Endothelial cell of umbilical vein (primary cell): ENCODE measurements at regions not wholly inside any gene's neighbourhood (a gene's known extent, or its start where the extent isn't known, plus 50 kb on each side); places are given as distances from the start of the nearest gene placed in this dataset.

Experiments used
- BruUV-seq: library from RNA; stranded (reverse); fragments of 400-500 nt; replicated peaks from 2 replicates; lab custom pipeline; 2021; lab: Mats Ljungman, UMichigan
- CTCF ChIA-PET: fragments of 300-600, 350-600 bp; sonication (Branson Sonifier 250); formaldehyde crosslinking; loops from one replicate; lab custom pipeline; 2021; ENCODE audit warnings: antibody characterized with exemption, inconsistent platforms; lab: Charles Lee
- POLR2A ChIA-PET: fragments of 300-600, 350-600 bp; sonication (Branson Sonifier 250); formaldehyde crosslinking; loops from one replicate; lab custom pipeline; 2021; ENCODE audit warnings: antibody characterized with exemption, inconsistent platforms; lab: Charles Lee
- DNase-seq: peaks from one replicate; pipeline ENCODE4 v3.0.0-alpha.2; 2011; ENCODE audit warnings: low read depth, low spot score
- FAIRE-seq: peaks from 2 replicates; lab custom pipeline; 2011; peaks lifted over from hg19 to GRCh38; lab: Jason Lieb, UNC
- H2AFZ ChIP-seq: 2 replicates; pipeline ENCODE4 v1.6.0; 2012; ENCODE audit warnings: low read depth, low read length, control low read depth, inconsistent platforms
- H3K27ac ChIP-seq: 2 replicates; pipeline ENCODE4 v1.5.1; 2011; ENCODE audit warnings: low read depth, mild to moderate bottlenecking, control low read depth, low read length, moderate library complexity; ENCODE audit not compliant: insufficient read depth
- H3K27me3 ChIP-seq, 2 experiments: 2 replicates each; pipeline versions ENCODE4 v1.6.0 to v1.6.1; 2011; ENCODE audit warnings: low read length in 2 of 2, mixed read lengths in 1 of 2; ENCODE audit not compliant: control insufficient read depth in 2 of 2, insufficient read depth in 2 of 2
- H3K36me3 ChIP-seq, 2 experiments: 2 replicates in 1 of 2; 3 replicates in 1 of 2; pipeline ENCODE4 v1.5.1; 2011; ENCODE audit warnings: low read length in 2 of 2, mild to moderate bottlenecking in 1 of 2, moderate library complexity in 1 of 2; ENCODE audit not compliant: control insufficient read depth in 2 of 2, insufficient read depth in 2 of 2; ENCODE audit errors: extremely low read depth in 1 of 2
- H3K4me1 ChIP-seq: 3 replicates; pipeline ENCODE4 v1.5.1; 2011; ENCODE audit warnings: mild to moderate bottlenecking, low read length; ENCODE audit not compliant: control insufficient read depth, insufficient read depth; ENCODE audit errors: extremely low read depth
- H3K4me2 ChIP-seq: 2 replicates; pipeline ENCODE4 v1.6.1; 2011; ENCODE audit warnings: low read length, control low read depth, mixed read lengths; ENCODE audit not compliant: insufficient read depth
- H3K4me3 ChIP-seq, 3 experiments: fragments of 200-600 bp in 1 of 3; sonication (generic), shearing (Covaris generic) in 1 of 3; replicated peaks in 1 of 3; 2 replicates each; pipeline ENCODE4 v1.5.1; 2011 to 2016; ENCODE audit warnings: control low read depth in 3 of 3, low read length in 3 of 3, mild to moderate bottlenecking in 2 of 3, inconsistent platforms in 1 of 3, low read depth in 1 of 3, moderate library complexity in 1 of 3; ENCODE audit not compliant: insufficient read depth in 1 of 3
- H3K79me2 ChIP-seq: 2 replicates; pipeline ENCODE4 v1.6.0; 2012; ENCODE audit warnings: low read length, inconsistent platforms; ENCODE audit not compliant: control insufficient read depth, insufficient read depth
- H3K9ac ChIP-seq: replicated peaks from 2 replicates; pipeline ENCODE3; 2011; ENCODE audit warnings: low read length, control low read depth; ENCODE audit not compliant: insufficient read depth; ENCODE audit errors: extremely low read depth
- H3K9me1 ChIP-seq: replicated peaks from 3 replicates; pipeline ENCODE4 v1.6.0; 2011; ENCODE audit warnings: mild to moderate bottlenecking, low read length; ENCODE audit not compliant: control insufficient read depth, insufficient read depth; ENCODE audit errors: extremely low read depth
- H3K9me3 ChIP-seq: replicated peaks from 2 replicates; pipeline ENCODE4 v1.5.1; 2012; ENCODE audit warnings: low read length, inconsistent platforms; ENCODE audit not compliant: control insufficient read depth, insufficient read depth
- H4K20me1 ChIP-seq: replicated peaks from 2 replicates; pipeline ENCODE3; 2011; ENCODE audit warnings: mild to moderate bottlenecking, low read length; ENCODE audit not compliant: control insufficient read depth, insufficient read depth; ENCODE audit errors: extremely low read depth
- CTCF ChIP-seq, 2 donors: IDR thresholded peaks; 1 replicate in 1 of 2; 2 replicates in 1 of 2; pipeline ENCODE4 v1.5.1; 2011; ENCODE audit warnings: low read length in 2 of 2, mild to moderate bottlenecking in 2 of 2, moderate library complexity in 2 of 2, control low read depth in 1 of 2, inconsistent platforms in 1 of 2, low read depth in 1 of 2; ENCODE audit not compliant: insufficient read depth in 1 of 2; ENCODE audit errors: extremely low read depth in 1 of 2
- EZH2 ChIP-seq: IDR thresholded peaks from 2 replicates; pipeline ENCODE4 v1.6.1; 2012; ENCODE audit warnings: borderline replicate concordance, low read depth, mild to moderate bottlenecking, moderate library complexity, low read length, inconsistent platforms; ENCODE audit not compliant: severe bottlenecking
- FOS ChIP-seq: IDR thresholded peaks from 2 replicates; pipeline ENCODE4 v1.6.1; 2011; ENCODE audit warnings: mild to moderate bottlenecking, low read length, moderate library complexity, borderline replicate concordance; ENCODE audit not compliant: insufficient read depth
- GATA2 ChIP-seq: IDR thresholded peaks from 2 replicates; pipeline ENCODE4 v1.7.0; 2011; ENCODE audit warnings: low read depth, mild to moderate bottlenecking, moderate library complexity, mixed read lengths, low read length; ENCODE audit not compliant: insufficient read length, insufficient read depth
- JUN ChIP-seq: IDR thresholded peaks from 2 replicates; pipeline ENCODE4 v1.6.1; 2011; ENCODE audit warnings: borderline replicate concordance, low read depth; ENCODE audit not compliant: insufficient read length, insufficient read depth
- MAX ChIP-seq: IDR thresholded peaks from 2 replicates; pipeline ENCODE4 v1.6.1; 2011; ENCODE audit not compliant: insufficient read depth, insufficient read length
- MYC ChIP-seq: IDR thresholded peaks from one replicate; pipeline ENCODE4 v1.6.1; 2011; ENCODE audit warnings: mild to moderate bottlenecking, low read depth, low read length
- POLR2A ChIP-seq: IDR thresholded peaks from 2 replicates; pipeline ENCODE4 v1.6.1; 2012; ENCODE audit warnings: low read depth, mild to moderate bottlenecking, control low read depth, low read length
- POLR2AphosphoS5 ChIP-seq: IDR thresholded peaks from 2 replicates; pipeline ENCODE4 v1.6.1; 2012; ENCODE audit warnings: low read depth, mild to moderate bottlenecking, control low read depth, low read length, moderate library complexity; ENCODE audit not compliant: insufficient read depth
- dilution Hi-C: fragments of 300-500 bp; cut with MboI; formaldehyde crosslinking; loops from one replicate; pipeline ENCODE4 v1.15.0; 2019; ENCODE audit warnings: low sequenced_read_pairs; ENCODE audit not compliant: extremely low pct_ligation_motif_present
- intact Hi-C: fragments of 100-400 bp; cut with micrococcal nuclease; formaldehyde crosslinking; loops from one replicate; pipeline ENCODE4 v1.10.0; 2022

- intact Hi-C loops = no loop called here
- no TSS peak for BruUV-seq
- POLR2A ChIA-PET = no interaction called here
- TF ChIP-seq FOS (no peak), MYC (no peak), POLR2A (no peak), EZH2 (no peak), JUN (no peak), GATA2 (no peak), MAX (no peak), POLR2AphosphoS5 (no peak), CTCF (IDR thresholded peaks at IDR 0.05; ENCODE audit: extremely low read depth in 1 of 2, insufficient read depth in 1 of 2, low read depth in 1 of 2, low read length in 2 of 2) (no peak)
- dilution Hi-C loops = no loop called here
- no peak overlapping the region for H3K27ac ChIP-seq
- DNase-seq (no peak), FAIRE-seq (no peak)
- H3K4me3 ChIP-seq = no peak overlapping the region
- no peaks in the 10 kb centered on the region for H4K20me1 ChIP-seq
- H3K4me2 ChIP-seq = no peak overlapping the region
- no peaks in the 10 kb centered on the region for H3K27me3 ChIP-seq
- H3K4me1 ChIP-seq = no peaks in the 10 kb centered on the region
- no peaks in the 10 kb centered on the region for H3K36me3 ChIP-seq
- no peaks in the 10 kb centered on the region for H3K9me3 ChIP-seq
- CTCF ChIA-PET = no interaction called here
- no peaks in the 10 kb centered on the region for H3K79me2 ChIP-seq
- no peak overlapping the region for H2AFZ ChIP-seq
- no peak overlapping the region for H3K9ac ChIP-seq
- H3K9me1 ChIP-seq = no peaks in the 10 kb centered on the region
Observed at GRCh38 chr13:97526556-97526955, 92.6 kb downstream of the RAP2A start.
